H4 (cell line): ENCODE measurements at regions not wholly inside any gene's neighbourhood (a gene's known extent, or its start where the extent isn't known, plus 50 kb on each side); places are given as distances from the start of the nearest gene placed in this dataset.

ENCODE experiments used
- DNase-seq: peaks from one replicate; pipeline ENCODE4 v3.0.0-alpha.2; 2015; ENCODE audit warnings: low spot score

- DNase-seq = peak; percentile 39
Observed at GRCh38 chr1:198904321-198904720, 265.5 kb downstream of the PTPRC start.

- DNase-seq = no peak
Observed at GRCh38 chr1:198906739-198907422, 268.0 kb downstream of the PTPRC start.

- no peak for DNase-seq
Observed at GRCh38 chr1:198907423-198907746, 268.5 kb downstream of the PTPRC start.

DNA sequence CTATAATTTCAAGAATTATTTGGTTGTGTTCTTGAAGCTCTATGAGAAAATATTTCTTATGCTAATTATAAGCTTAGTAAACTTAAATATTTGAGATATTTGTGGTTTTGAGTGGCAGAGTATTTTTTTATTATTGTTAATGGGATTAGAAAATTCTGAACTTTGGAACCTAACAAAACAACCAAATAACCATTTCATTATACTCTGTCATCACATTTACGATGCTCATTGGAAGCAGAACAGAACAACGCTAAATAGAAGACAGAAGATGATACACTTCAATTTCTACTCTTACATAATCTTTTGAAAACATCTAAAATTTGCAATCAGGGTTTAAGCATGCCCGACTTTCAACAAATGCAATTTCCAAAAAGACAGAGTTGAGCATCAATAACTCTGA is 270.2 kb downstream of the PTPRC start:
- no peak for DNase-seq

GRCh38 chr1:198909973-198910372 is 271.1 kb downstream of the PTPRC start:
- no peak for DNase-seq

GRCh38 chr1:198910816-198911215 is 272.0 kb downstream of the PTPRC start:
- no peak for DNase-seq

DNA sequence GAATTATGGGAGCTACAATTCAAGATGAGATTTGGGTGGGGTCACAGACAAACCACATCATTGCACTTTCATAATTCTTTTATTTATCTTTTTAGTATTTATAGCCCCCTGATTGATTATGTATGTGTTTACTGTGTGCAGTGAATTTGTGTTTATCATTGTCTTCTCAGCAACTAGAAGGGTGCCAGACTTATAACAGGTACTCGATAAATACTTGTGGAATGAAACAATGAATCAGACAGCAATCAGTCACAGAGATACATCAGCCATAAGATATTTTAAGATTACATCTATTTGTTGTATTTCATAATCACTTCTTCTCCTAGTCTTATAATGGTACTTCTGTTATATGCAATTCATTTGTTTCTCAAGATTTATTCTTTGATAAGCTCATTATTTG is 273.2 kb downstream of the PTPRC start:
- DNase-seq = no peak

DNA sequence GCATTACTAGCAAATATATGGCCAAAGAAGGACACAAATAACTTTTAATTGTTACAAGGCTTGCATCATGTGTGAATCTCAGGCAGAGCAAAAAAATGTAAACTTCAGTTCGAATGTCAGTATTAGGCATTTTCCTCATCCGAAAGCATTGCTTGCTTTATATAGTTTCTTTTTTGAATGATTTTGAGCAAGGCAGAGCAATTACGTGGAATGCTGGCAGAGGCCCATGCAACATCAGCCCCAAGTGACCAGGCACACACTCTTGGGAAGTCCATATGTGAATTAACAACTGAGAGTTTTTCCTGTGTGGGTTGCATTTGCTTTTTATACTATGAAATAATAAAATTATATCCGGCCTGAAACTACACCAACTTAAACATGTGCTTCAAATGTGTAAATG is 274.8 kb downstream of the PTPRC start:
- no peak for DNase-seq

DNA sequence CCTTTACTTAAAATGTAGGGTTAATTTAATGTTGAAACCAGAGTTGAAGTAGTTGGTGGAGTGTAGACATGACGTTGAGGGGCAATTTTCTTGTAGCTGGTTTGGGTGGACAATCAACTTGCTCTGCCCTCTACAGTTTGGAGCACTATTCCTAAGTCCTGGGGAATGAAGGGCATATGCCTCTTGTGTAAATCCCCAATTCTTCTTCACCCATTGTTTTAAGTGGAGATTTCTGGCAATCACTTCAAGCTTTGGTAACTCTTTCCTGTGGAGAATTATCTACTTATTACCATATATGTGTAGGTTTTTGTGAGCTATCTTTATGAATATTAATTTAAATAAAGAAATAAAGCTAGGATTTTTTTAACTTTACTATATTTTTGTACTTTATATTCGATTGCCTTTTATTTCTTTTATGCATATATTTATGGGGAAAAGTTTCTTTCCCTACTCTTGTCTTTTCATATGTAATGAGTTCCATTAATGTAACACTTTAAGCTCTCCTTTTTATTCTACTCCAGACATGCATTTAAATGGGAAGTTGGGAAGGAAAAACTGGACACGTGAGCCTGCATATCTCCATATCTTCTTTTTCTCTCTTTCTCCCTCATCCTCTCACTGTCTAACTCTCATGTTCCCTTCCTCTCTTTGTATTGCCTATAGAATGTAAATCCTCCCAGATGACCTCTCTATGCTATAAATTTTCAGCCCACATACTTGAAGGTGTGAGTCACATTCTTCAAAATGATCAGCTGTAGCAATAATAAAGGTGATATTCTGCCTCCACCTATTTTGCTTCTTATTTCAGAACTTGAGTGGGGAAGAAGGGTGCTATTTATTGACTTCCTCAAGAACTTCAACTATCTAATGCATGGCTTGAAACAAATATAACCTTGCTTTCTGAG is 276.7 kb downstream of the PTPRC start:
- DNase-seq = no peak

- no peak for DNase-seq
Observed at GRCh38 chr1:198917226-198917625, 278.4 kb downstream of the PTPRC start.

DNA sequence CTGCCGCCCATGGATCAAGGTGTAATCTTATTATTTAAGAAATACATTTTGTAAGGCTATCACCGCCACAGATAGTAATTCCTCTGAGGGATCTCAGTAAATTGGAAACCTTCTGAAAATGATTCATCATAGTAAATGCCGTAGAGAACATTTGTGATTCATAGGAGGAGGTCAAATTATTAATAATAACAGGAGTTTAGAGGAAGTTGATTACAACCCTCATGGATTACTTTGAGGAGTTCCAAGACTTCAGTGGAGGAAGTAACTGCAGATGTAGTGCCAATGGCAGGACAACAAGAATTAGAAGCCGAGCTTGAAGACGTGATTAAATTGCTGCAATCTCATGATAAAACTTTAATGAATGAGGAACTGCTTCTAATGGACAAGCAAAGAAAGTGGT is 280.1 kb downstream of the PTPRC start:
- no peak for DNase-seq

GRCh38 chr1:198919667-198920398 is 281.0 kb downstream of the PTPRC start:
- DNase-seq = no peak

- no peak for DNase-seq
Observed at GRCh38 chr1:198922638-198923430, 284.0 kb downstream of the PTPRC start.

DNA sequence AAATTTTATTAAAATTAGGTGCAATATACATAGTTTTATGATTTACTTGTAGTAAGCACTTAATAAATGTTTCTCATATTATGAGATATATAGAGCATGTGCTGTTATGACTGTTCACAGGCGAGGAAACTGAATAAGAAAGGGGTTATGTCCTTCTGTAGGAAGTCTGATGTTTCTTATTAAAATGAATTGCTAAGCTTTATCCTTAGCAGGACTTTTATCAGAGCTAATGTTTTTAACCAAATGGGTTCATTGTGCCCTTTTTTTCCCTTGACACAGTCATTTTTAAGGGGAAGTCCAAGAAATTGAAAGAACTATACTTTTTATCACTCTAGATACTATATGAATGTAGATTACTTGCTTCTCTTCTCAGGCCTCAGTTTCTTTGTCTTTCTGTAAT is 285.2 kb downstream of the PTPRC start:
- no peak for DNase-seq

DNA sequence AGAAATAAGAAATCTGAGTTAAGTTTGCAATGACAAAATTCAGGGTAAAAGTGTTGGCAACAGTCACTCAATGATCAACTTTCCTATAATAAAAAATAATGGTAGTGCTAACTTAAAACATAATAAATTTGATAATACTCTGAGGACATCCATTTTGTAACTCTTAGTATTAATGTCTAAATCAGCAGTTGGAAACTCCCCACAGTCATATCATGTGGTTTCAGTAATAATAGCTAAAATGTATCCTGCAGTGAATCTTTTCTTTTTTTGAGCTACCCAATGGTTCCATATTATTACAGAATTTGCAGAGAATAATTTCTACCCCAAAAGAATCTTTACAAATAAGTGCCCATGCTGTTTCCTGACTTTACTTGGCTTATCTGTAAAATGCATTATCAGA is 286.7 kb downstream of the PTPRC start:
- no peak for DNase-seq

DNA sequence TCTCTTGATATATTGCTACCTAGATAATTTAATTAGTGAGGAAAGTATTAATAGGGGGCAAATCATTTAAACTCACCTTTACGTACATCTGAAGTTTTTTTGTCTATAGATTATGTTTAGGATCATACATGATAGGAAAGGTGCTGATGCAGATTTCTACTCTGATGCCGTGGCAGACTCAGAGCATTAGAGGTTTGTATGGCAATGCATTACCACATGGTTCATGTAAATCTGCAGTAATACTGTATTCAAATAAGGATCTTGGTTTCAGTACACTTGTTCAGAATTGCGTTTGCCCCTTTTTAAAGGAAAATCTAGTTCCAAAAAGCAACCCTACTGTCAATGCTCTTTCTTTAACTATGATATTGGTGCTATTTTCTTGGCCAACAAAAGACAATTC is 288.3 kb downstream of the PTPRC start:
- DNase-seq = no peak

DNA sequence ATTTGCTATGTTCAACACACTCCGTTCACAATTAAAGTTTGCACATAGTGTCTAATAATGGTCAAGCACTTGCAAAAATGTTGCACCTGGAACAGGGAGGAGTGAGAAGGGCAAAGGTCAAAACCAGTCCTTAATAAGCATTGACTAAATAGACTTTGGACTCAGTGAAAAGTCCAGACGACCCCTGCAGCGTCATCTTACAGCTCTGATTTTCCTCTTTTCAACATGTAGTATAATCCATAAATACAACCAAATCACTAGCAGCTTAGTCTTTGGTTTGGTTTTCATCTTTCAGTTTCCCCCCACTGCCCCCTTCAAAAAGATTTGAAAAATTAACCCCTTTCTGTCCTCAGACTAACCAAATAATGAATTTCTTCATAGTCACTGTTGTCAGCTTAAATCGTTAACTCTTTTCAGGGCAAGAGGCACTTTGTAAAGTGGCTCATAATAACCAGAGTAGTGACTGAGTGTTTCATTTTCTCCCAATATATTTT is 290.3 kb downstream of the PTPRC start:
- no peak for DNase-seq

- peak; percentile 30 for DNase-seq
Observed at GRCh38 chr1:198929961-198930599, 291.2 kb downstream of the PTPRC start.

- no peak for DNase-seq
Observed at GRCh38 chr1:198932351-198932991, 293.6 kb downstream of the PTPRC start.

DNA sequence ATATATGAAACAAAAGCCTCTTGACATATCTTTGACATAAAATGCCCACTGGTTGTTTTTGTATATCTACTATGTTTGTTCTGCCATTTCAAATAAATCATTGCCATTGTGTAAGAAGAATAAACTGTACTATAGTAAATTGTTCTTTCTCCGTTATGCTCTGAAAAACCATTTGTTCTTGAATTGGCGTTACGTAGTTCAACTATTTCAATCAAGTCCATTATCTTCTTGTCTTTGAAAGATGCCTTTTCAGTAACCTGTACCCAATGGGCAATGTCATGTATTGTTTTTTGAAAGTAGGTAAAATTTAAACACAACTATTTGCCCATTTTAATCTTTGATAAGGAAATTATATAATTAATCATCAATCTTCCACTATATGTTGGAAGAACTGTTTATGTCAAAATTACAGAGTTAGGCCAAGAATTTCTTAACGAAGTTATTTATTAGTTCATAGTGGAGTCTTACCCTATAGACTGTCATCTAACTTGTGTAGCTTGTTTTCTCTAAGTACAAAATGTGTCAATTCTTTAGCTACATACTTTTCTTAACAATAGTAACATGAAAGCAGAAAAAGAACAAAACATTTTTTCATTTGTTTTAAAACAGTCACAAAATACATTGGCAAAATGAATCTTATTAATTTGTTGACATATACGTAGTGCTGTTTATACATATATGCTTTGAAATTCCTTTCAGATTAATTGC is 294.8 kb downstream of the PTPRC start:
- DNase-seq = no peak
